Natural killer cell (primary cell): ENCODE measurements at regions not wholly inside any gene's neighbourhood (a gene's known extent, or its start where the extent isn't known, plus 50 kb on each side); places are given as distances from the start of the nearest gene placed in this dataset.

Experiments used
- ATAC-seq, 3 donors: fragments of 150-1000 bp in 2 of 3; fragments of 200-7000 bp in 1 of 3; cut with Tn5 transposase; 1 replicate in 1 of 3; 2 replicates in 2 of 3; pipeline ENCODE4 v1.10.0; 2021; ENCODE audit warnings: mild to moderate bottlenecking in 2 of 3, moderate library complexity in 2 of 3
- DNase-seq, 2 donors: peaks; one replicate each; pipeline versions ENCODE4 v3.0.0 to v3.0.0-alpha.2; 2013 to 2021; ENCODE audit warnings: mixed read lengths in 1 of 2
- H3K27ac ChIP-seq: one replicate; pipeline ENCODE4 v1.5.1; 2013; ENCODE audit warnings: mild to moderate bottlenecking, low read length
- H3K27me3 ChIP-seq: one replicate; pipeline ENCODE4 v1.6.1; 2013; ENCODE audit warnings: low read length; ENCODE audit not compliant: control insufficient read depth, insufficient read depth
- H3K36me3 ChIP-seq: one replicate; pipeline ENCODE4 v1.6.1; 2013; ENCODE audit warnings: low read length; ENCODE audit not compliant: control insufficient read depth, insufficient read depth
- H3K4me1 ChIP-seq: one replicate; pipeline ENCODE4 v1.6.1; 2013; ENCODE audit warnings: low read length; ENCODE audit not compliant: control insufficient read depth, insufficient read depth
- H3K4me3 ChIP-seq: one replicate; pipeline ENCODE4 v1.5.1; 2013; ENCODE audit warnings: low read length
- H3K9me3 ChIP-seq: one replicate; pipeline ENCODE4 v1.6.1; 2013; ENCODE audit warnings: low read length; ENCODE audit not compliant: control insufficient read depth, insufficient read depth
- H3K27ac Mint-ChIP-seq, 2 donors: one replicate each; pipeline ENCODE4 v1.8.0; 2022; ENCODE audit warnings: mild to moderate bottlenecking in 2 of 2, mixed read lengths in 2 of 2, moderate library complexity in 1 of 2
- H3K27me3 Mint-ChIP-seq, 2 donors: one replicate each; pipeline ENCODE4 v1.8.0; 2022; ENCODE audit warnings: low read depth in 2 of 2, mixed read lengths in 2 of 2
- H3K36me3 Mint-ChIP-seq: one replicate; pipeline ENCODE4 v1.8.0; 2022; ENCODE audit warnings: mixed read lengths
- H3K4me1 Mint-ChIP-seq, 2 donors: one replicate each; pipeline ENCODE4 v1.8.0; 2022; ENCODE audit warnings: mixed read lengths in 2 of 2
- H3K4me3 Mint-ChIP-seq: one replicate; pipeline ENCODE4 v1.8.0; 2022; ENCODE audit warnings: mild to moderate bottlenecking, moderate library complexity, mixed read lengths
- H3K9me3 Mint-ChIP-seq, 2 donors: one replicate each; pipeline ENCODE4 v1.8.0; 2022; ENCODE audit warnings: mixed read lengths in 2 of 2
- CTCF ChIP-seq: fragments of 200-600 bp; IDR thresholded peaks from one replicate; pipeline ENCODE4 v1.8.0; 2022; ENCODE audit warnings: antibody characterized with exemption
- WGBS: methylation state at CpG from one replicate; pipeline ENCODE4 v1.1.7; 2013; ENCODE audit warnings: missing lambda C conversion rate; ENCODE audit not compliant: insufficient coverage; 5-methylcytosine and 5-hydroxymethylcytosine counted together
- intact Hi-C: fragments of 100-400 bp; cut with micrococcal nuclease; formaldehyde crosslinking; loops from one replicate; pipeline ENCODE4 v1.14.2; 2022

- Histone ChIP-seq H3K27me3 (no peaks in the 10 kb centered on the region), H3K27ac (no peak overlapping the region), H3K4me3 (no peak overlapping the region), H3K4me1 (no peaks in the 10 kb centered on the region), H3K36me3 (no peaks in the 10 kb centered on the region), H3K9me3 (no peaks in the 10 kb centered on the region)
- no peak overlapping the region for H3K27ac Mint-ChIP-seq
- H3K36me3 Mint-ChIP-seq = no peaks in the 10 kb centered on the region
- intact Hi-C loops = no loop called here
- H3K4me3 Mint-ChIP-seq = no peak overlapping the region
- no peak for DNase-seq
- peaks cover 9 to 12% of the 10 kb centered on the region in 2 donors for H3K4me1 Mint-ChIP-seq
- peaks cover 5 to 8% of the 10 kb centered on the region in 2 donors for H3K27me3 Mint-ChIP-seq
- TF ChIP-seq CTCF = no peak
- no peak for ATAC-seq
- WGBS = 95% methylated on average over 4 of the region's 4 CpGs
- no peaks in the 10 kb centered on the region for H3K9me3 Mint-ChIP-seq
Measured at GRCh38 chr18:51253476-51253875, 56.0 kb upstream of the MEX3C start.

GRCh38 chr18:51255693-51256092, 58.2 kb upstream of the MEX3C start:
- Histone ChIP-seq H3K9me3 (no peaks in the 10 kb centered on the region), H3K4me3 (no peak overlapping the region), H3K27me3 (no peaks in the 10 kb centered on the region), H3K27ac (no peak overlapping the region), H3K36me3 (no peaks in the 10 kb centered on the region), H3K4me1 (no peaks in the 10 kb centered on the region)
- Mint-ChIP-seq H3K4me1 (peaks cover 0 to 2% of the 10 kb centered on the region in 2 donors), H3K4me3 (no peak overlapping the region), H3K36me3 (no peaks in the 10 kb centered on the region), H3K27ac (no peak overlapping the region), H3K27me3 (peaks cover under 1 to 3% of the 10 kb centered on the region in 2 donors), H3K9me3 (no peaks in the 10 kb centered on the region)
- TF ChIP-seq CTCF = no peak
- 100% methylated on average over 1 of the region's 3 CpGs for WGBS
- intact Hi-C loops = no loop called here
- no peak for DNase-seq
- no peak for ATAC-seq

GRCh38 chr18:51257150-51257549, 59.7 kb upstream of the MEX3C start:
- no peak overlapping the region for H3K4me3 Mint-ChIP-seq
- no peak overlapping the region for H3K27ac Mint-ChIP-seq
- H3K4me1 ChIP-seq = no peaks in the 10 kb centered on the region

More at GRCh38 chr18:51257150-51257549, 59.7 kb upstream of the MEX3C start:
- Mint-ChIP-seq H3K27me3 (peaks cover 0 to 7% of the 10 kb centered on the region in 2 donors), H3K36me3 (no peaks in the 10 kb centered on the region), H3K9me3 (no peaks in the 10 kb centered on the region), H3K4me1 (no peaks in the 10 kb centered on the region)
- Histone ChIP-seq H3K27ac (no peak overlapping the region), H3K4me3 (no peak overlapping the region), H3K9me3 (no peaks in the 10 kb centered on the region), H3K27me3 (no peaks in the 10 kb centered on the region), H3K36me3 (no peaks in the 10 kb centered on the region)
- ATAC-seq (no peak), DNase-seq (no peak)
- no peak for TF ChIP-seq CTCF
- WGBS = 76% methylated on average over 3 of the region's 4 CpGs
- intact Hi-C loops = no loop called here
